Urinary bladder (tissue), 3 donors: ENCODE measurements at regions not wholly inside any gene's neighbourhood (a gene's known extent, or its start where the extent isn't known, plus 50 kb on each side); places are given as distances from the start of the nearest gene placed in this dataset.

ENCODE experiments used
- DNase-seq: peaks from one replicate; pipeline ENCODE4 v3.0.0-alpha.2; 2015; ENCODE audit errors: extremely low spot score
- H3K27ac ChIP-seq: one replicate; pipeline ENCODE4 v1.5.1; 2013; ENCODE audit warnings: low read depth, mild to moderate bottlenecking, moderate library complexity
- H3K36me3 ChIP-seq: one replicate; pipeline ENCODE4 v1.6.1; 2013; ENCODE audit warnings: mild to moderate bottlenecking, moderate library complexity; ENCODE audit not compliant: insufficient read depth
- H3K4me1 ChIP-seq: one replicate; pipeline ENCODE4 v1.6.1; 2013; ENCODE audit warnings: mild to moderate bottlenecking, moderate library complexity; ENCODE audit not compliant: insufficient read depth
- H3K4me3 ChIP-seq: one replicate; pipeline ENCODE4 v1.5.1; 2013; ENCODE audit warnings: low read depth, low read length
- WGBS: extraction: QIAGEN DNeasy Blood & Tissue Kit; methylation state at CpG from one replicate; pipeline ENCODE4 v1.1.7; 2013; 5-methylcytosine and 5-hydroxymethylcytosine counted together
- donor health status: healthy with polysubstance abuse.
- donor health status: healthy.

DNA sequence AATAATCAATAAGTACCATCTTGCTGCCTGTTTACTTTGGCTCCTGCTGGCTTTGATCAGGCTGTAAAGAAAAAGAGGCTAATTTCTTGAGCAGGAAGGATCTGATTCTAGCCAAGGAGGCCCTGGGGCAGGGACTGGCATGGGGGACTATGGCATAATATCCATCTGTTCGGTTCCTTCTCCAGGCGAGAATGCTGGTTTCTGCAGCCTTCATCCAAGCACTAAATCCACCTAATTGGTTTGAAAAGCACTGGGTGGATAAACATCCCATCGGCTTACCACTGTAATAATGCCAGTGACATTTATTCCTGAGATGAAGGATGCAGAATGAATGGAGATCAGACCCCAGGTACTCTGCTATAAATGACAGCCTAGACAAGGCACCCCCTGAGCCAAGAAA, 180.0 kb upstream of the ASIC2 start:
- WGBS = 77% methylated on average over 3 of the region's 3 CpGs

GRCh38 chr17:33474789-33475188, 181.7 kb upstream of the ASIC2 start:
- H3K36me3 ChIP-seq = no peaks in the 10 kb centered on the region
- no peaks in the 10 kb centered on the region for H3K4me1 ChIP-seq
- DNase-seq = no peak
- H3K4me3 ChIP-seq = no peak overlapping the region
- H3K27ac ChIP-seq = no peak overlapping the region
- 85% methylated on average over 5 of the region's 5 CpGs for WGBS

More for the DNA sequence above, 180.0 kb upstream of the ASIC2 start:
- H3K4me1 ChIP-seq = no peaks in the 10 kb centered on the region
- H3K27ac ChIP-seq = no peak overlapping the region
- no peak for DNase-seq
- no peaks in the 10 kb centered on the region for H3K36me3 ChIP-seq
- no peak overlapping the region for H3K4me3 ChIP-seq

DNA sequence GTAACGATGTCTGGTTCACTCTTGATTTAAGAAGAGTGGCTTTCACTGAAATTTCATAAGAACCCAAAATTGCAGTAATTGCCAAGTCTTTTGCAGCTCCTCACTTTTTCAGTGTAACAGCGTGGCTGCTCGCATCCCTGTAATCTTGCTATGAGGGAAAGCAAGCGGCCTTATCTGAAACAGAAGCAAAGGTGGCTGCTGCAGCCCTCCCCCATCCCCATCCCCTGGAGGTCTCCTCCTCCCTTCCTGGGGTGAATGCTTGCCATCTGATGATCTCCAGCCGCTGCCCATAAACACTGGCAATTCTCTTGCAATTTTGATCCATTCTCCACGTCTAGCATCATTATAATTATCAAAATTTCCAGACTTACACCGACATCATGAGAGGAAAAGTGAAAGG, 182.5 kb upstream of the ASIC2 start:
- Histone ChIP-seq H3K4me3 (no peak overlapping the region), H3K4me1 (no peaks in the 10 kb centered on the region), H3K36me3 (no peaks in the 10 kb centered on the region), H3K27ac (no peak overlapping the region)
- DNase-seq = no peak
- WGBS = 47% methylated on average over 7 of the region's 7 CpGs

DNA sequence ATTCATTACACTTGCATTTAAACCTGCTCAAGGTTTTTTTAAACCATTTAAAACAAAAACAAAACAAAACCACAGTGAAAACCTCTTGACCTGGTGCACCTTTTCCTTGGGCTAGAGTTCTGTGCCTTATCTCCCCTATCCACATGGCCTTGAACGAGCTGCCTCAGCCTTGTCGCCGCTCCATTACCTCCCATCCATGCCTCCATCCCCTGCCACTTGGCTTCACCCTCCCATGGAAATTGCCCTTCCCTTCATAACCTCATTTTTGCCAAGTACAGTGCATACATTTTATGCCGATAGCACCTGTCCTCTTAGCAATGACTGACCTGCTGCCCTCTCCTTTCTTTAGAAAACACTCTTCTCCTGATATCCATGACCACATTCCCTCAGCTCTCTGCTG, 188.6 kb upstream of the ASIC2 start:
- Histone ChIP-seq H3K36me3 (no peaks in the 10 kb centered on the region), H3K4me1 (no peaks in the 10 kb centered on the region), H3K4me3 (no peak overlapping the region), H3K27ac (no peak overlapping the region)
- 87% methylated on average over 4 of the region's 4 CpGs for WGBS
- DNase-seq = no peak

DNA sequence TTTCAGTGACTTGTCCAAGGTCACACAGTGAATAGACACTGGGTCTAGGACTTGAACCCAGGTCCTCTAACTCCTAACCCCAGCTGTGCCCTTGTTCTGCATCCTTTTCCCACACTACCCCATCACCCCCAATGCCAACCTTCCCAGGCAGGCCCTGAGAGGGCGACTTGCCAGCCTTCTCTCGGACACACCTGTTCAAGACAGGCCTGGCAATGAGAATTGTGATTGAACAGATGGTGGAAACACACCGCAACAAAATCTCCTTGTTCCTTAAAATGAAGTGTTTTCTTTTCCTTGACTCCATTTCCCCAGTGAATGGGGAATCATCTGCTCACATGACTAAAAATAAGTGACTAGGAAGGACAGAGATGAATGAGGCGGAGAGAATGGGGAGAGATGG, 189.5 kb upstream of the ASIC2 start:
- no peak for DNase-seq
- Histone ChIP-seq H3K4me1 (no peaks in the 10 kb centered on the region), H3K36me3 (no peaks in the 10 kb centered on the region), H3K4me3 (no peak overlapping the region), H3K27ac (no peak overlapping the region)
- 94% methylated on average over 4 of the region's 4 CpGs for WGBS

- WGBS = 88% methylated on average over 2 of the region's 2 CpGs
- Histone ChIP-seq H3K27ac (no peak overlapping the region), H3K4me1 (no peaks in the 10 kb centered on the region), H3K36me3 (no peaks in the 10 kb centered on the region), H3K4me3 (no peak overlapping the region)
- no peak for DNase-seq
Measured at GRCh38 chr17:33484559-33484958, 191.5 kb upstream of the ASIC2 start.

GRCh38 chr17:33486135-33486885, 193.2 kb upstream of the ASIC2 start:
- 57% methylated on average over 5 of the region's 5 CpGs for WGBS
- Histone ChIP-seq H3K27ac (no peak overlapping the region), H3K4me1 (no peaks in the 10 kb centered on the region), H3K4me3 (no peak overlapping the region), H3K36me3 (no peaks in the 10 kb centered on the region)
- no peak for DNase-seq

DNA sequence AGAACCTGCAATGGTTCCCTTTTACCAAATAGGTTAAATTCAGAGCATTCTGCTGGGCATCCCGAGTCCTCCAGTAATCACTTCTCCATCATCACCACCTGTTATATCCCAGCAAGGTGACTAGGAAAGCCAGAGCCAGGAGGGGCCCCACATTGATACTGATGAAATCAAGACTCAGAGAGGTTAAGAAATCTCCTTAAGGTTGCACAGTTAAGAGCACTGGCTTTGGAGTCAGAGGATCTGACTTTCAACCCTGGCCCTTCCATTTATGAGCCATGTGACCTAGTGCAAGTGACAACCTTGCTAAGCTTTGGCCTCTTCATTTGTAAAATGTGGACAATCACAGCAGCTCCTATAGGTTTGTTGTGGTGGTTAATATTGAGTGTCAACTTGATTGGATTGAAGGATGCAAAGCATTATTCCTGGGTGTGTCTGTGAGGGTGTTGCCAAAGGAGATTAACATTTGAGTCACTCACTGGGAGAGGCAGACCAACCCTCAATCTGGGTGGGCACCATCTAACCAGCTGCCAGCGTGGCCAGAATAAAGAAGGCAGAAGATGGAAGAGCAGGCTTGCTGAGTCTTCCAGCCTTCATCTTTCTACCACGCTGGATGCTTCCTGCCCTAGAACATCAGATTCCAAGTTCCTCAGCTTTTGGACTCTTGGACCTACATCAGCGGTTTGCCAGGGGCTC, 194.2 kb upstream of the ASIC2 start:
- WGBS = 78% methylated on average over 4 of the region's 4 CpGs
- no peak overlapping the region for H3K4me3 ChIP-seq
- H3K27ac ChIP-seq = no peak overlapping the region
- H3K36me3 ChIP-seq = no peaks in the 10 kb centered on the region
- no peak for DNase-seq
- no peaks in the 10 kb centered on the region for H3K4me1 ChIP-seq

- 65% methylated on average over 9 of the region's 9 CpGs for WGBS
- no peak for DNase-seq
- Histone ChIP-seq H3K36me3 (no peaks in the 10 kb centered on the region), H3K4me3 (no peak overlapping the region), H3K27ac (no peak overlapping the region), H3K4me1 (no peaks in the 10 kb centered on the region)
Measured at GRCh38 chr17:33491871-33492481, 198.9 kb upstream of the ASIC2 start.

DNA sequence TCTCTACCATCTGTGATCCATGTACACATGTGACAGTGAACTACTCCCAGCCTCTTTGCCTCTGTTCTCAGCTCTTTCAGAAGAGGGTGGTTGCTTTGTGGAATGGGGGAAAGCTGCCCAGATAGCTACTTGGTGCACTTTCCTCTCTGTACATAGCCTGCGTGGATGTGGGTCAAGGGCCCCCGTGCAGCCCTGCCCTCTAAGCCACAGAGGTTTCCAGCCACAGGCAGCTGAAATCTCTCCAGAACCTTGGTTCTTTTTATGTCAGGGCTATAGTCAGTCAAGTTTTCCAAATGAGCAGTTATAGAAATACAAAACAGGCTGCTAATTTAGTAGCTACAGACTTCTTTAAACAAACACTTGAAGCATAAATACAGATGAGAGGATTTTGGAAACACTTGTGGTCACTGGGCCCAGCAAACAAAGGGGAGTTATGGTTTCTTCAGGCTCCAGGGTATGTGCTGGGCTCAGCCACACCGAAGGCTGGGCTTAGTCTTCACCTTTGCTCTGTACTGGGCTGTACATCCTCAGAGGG, 199.7 kb upstream of the ASIC2 start:
- no peaks in the 10 kb centered on the region for H3K36me3 ChIP-seq
- DNase-seq = no peak
- no peak overlapping the region for H3K4me3 ChIP-seq
- H3K4me1 ChIP-seq = no peaks in the 10 kb centered on the region
- H3K27ac ChIP-seq = no peak overlapping the region
- 37% methylated on average over 3 of the region's 3 CpGs for WGBS

DNA sequence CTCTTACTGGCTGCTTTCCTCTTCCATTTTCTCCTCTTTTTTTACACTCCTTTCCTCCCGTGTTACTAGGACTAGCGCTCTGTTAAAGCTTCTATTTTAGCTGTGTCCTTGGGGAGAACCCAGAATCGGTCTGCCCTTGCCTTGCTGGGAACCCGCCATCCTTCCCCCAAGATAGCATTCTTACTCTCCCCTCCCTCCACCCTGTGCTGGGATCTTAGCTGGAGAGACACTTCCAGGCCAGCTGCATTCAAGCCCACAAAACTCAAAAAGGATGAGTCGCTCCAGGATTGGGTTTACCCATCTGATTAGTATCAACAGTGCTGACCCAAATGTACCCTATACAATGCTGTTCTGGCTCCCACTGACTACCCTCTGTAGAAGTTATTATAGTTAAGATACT, 200.5 kb upstream of the ASIC2 start:
- no peak overlapping the region for H3K27ac ChIP-seq
- H3K36me3 ChIP-seq = no peaks in the 10 kb centered on the region
- WGBS = 68% methylated on average over 5 of the region's 5 CpGs
- no peak overlapping the region for H3K4me3 ChIP-seq
- DNase-seq = no peak
- H3K4me1 ChIP-seq = no peaks in the 10 kb centered on the region

DNA sequence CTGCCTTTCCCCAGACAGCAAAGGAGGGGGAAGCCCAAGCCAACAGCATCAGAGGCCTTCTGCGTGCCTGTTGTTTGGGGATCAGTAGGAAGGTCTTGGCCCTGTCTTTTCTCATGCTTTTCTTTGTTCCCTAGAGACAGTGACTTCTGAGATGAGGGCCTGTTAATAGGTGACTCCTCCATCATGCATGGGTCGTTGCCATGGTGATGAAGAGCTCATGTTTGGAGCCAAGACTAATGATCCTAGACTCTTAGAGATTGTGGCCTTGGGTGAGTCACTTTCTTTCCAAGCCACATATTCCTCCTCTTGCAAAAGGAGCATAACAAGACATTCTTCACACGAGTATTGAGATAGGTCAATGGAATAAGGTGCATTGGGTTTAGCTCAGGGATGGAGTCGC, 201.1 kb upstream of the ASIC2 start:
- no peak overlapping the region for H3K4me3 ChIP-seq
- 83% methylated on average over 4 of the region's 4 CpGs for WGBS
- no peaks in the 10 kb centered on the region for H3K4me1 ChIP-seq
- no peak for DNase-seq
- H3K27ac ChIP-seq = no peak overlapping the region
- H3K36me3 ChIP-seq = no peaks in the 10 kb centered on the region

GRCh38 chr17:33497623-33498022, 204.5 kb upstream of the ASIC2 start:
- H3K4me1 ChIP-seq = no peaks in the 10 kb centered on the region
- WGBS = 76% methylated on average over 3 of the region's 3 CpGs
- no peak overlapping the region for H3K4me3 ChIP-seq
- H3K36me3 ChIP-seq = no peaks in the 10 kb centered on the region
- DNase-seq = no peak
- no peak overlapping the region for H3K27ac ChIP-seq

DNA sequence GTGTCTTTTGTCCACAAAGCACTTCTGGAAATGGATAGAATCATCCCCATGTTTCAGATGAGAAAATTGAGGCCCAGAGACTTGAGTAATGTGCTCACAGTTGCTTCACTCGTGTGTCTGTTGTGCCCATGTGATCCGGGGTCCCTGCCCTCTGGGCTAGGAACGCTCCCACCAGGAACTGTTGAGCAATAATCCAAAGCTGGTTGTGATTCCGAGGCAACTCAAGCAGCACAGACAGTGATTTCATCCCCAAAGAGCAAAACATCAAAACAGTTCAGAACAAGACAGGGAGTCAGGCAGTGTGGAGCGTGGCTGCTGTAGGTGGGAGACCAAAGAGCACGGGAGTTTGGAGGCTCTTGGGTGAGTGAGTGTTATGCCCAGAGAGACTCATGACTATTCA, 205.0 kb upstream of the ASIC2 start:
- no peaks in the 10 kb centered on the region for H3K36me3 ChIP-seq
- no peak overlapping the region for H3K27ac ChIP-seq
- WGBS = 64% methylated on average over 6 of the region's 6 CpGs

More for the DNA sequence above, 205.0 kb upstream of the ASIC2 start:
- no peak for DNase-seq
- H3K4me3 ChIP-seq = no peak overlapping the region
- no peaks in the 10 kb centered on the region for H3K4me1 ChIP-seq
